ENCODE measurements at regions not wholly inside any gene's neighbourhood (a gene's known extent, or its start where the extent isn't known, plus 50 kb on each side); places are given as distances from the start of the nearest gene placed in this dataset.
A peak's percentile ranks its signal among the peaks of the same experiment; 100 is the strongest.
"Not testable (repeated sequence)": the region's sequence is repeated elsewhere in the genome, so short reads cannot be mapped to it uniquely, and the experiment has no call there.

DNA sequence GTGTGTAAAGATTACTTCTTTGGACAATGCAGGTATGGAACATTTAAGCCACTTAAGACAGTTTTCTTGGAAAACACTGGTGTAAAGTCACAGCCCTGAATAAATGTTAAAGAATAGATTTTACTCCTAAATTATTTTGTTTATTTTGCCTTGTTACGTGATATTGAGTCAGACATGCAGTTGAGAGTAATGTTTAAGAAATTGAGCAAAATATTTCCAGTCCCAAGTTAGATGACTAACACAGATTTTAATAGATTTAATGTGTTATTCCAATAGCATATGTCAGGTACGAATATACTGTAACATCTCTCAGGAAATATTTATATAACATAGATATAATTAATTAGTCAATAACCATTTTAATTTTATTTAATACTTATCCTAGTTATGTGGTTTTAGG lies 1361.7 kb downstream of the FSCB start:
- DNase-seq: no peak

DNA sequence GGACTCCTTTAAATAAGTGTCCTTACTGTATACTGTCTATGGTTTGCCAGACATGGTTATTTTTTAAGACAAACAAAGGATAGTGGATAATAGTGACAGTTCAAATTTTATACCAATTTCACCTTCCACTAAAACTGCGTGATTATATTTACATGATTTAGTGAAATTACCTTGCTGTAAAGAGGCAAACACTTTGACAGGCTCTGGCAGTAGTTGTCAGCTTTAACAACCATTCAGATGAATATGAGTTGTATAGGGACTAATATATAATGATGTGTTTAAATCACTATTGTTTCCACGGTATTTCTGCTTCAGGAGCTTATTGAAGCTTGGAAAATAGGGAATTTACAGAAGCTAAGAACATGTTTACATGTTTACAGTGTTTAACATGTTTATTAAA lies 1364.0 kb downstream of the FSCB start:
- DNase-seq: no peak

DNA sequence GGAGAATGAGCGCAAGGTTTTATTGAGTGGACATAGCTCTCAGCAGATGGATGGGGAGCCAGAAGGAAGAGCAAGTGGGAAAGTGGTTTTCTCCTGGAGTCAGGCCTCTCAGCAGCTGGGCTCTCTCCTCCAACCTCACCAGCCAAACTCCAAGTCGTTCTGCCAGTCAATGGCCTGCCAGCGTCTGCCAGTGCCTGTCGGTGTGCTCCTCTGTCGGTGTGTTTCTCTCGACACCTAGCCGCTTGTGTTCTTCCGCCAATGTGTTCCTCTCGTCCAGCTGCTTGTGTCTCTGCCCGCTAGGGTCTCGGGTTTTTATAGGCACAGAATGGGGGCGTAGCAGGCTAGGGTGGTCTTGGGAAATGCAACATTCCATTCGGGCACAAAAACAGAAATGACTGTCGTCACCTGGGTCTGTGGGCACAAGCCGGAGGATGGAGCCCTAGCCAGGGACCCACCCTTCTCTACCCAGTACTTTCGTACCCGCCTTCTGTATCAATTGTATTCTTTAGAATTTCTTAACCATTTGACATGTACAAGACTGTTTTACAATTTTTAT lies 1365.4 kb downstream of the FSCB start:
- no peak for DNase-seq

DNA sequence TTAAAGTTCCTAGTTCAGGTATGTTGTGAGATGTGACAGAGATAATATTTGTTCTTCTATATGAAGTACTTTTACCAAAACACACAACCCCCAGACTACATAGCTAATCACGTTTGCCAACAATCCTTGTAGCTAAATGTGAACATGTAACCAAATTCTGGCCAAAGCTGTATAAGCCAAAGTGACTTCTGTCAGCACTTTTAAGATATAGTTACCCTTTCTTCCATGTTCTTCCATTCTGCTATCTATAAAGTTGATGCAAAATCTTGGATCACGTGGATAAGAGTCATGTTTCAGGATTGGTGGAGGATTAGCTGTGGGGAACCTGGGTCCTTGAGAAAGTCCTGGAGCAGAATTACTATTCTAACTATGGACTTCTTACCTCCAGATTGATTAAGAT lies 1366.6 kb downstream of the FSCB start:
- DNase-seq: no peak

DNA sequence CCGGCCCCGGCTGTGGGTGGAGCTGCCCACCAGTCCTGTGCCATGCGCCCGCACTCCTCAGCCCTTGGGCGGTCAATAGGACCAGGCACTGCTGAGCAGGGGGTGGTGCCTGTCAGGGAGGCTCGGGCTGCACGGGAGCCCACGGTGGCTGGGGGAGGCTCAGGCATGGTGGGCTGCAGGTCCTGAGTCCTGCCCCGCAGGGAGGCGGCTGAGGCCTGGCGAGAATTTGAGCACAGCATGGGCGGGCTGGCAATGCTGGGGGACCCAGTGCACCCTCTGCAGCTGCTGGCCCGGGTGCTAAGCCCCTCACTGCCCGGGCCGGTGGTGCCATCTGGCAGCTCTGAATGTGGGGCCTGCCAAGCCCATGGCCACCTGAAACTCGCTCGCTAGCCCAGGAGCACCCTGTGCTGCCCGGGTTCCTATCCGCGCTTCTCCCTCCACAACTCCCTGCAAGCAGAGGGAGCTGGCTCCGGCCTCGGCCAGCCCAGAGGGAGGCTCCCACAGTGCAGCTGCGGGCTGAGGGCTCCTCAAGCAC lies 1371.1 kb downstream of the FSCB start:
- no peak for DNase-seq

DNA sequence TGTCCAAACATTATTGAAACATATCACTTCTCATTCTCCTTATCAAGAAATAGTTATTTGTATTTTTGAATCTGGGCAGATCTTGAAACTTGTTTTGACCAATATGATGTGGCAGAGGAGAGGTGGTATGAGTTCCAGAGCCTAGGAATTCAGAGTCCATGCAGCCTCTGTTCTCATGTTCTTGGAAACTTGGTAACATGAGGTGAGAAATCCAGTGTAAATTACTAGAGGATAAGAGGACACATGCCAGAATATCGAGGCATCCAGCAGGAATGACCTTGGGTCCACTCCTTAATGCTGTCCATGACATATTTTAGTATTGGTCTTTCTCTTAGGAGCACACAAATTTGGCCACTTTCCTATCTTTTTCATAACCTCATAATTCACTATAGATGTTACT lies 1374.6 kb downstream of the FSCB start:
- DNase-seq: no peak

DNA sequence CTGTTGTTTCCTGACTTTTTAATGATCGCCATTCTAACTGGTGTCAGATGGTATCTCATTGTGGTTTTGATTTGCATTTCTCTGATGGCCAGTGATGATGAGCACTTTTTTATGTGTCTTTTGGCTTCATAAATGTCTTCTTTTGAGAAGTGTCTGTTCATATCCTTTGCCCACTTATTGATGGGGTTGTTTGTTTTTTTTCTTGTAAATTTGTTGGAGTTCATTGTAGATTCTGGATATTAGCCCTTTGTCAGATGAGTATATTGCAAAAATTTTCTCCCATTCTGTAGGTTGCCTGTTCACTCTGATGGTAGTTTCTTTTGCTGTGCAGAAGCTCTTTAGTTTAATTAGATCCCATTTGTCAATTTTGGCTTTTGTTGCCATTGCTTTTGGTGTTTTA lies 1378.7 kb downstream of the FSCB start:
- not testable (repeated sequence) for DNase-seq

DNA sequence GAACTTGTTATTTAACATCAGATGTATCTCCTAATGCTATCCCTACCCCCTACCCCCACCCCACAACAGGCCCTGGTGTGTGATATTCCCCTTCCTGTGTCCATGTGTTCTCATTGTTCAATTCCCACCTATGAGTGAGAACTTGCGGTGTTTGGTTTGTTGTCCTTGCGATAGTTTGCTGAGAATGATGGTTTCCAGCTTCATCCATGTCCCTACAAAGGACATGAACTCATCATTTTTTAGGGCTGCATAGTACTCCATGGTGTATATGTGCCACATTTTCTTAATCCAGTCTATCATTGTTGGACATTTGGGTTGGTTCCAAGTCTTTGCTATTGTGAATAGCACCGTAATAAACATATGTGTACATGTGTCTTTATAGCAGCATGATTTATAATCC lies 1379.2 kb downstream of the FSCB start:
- not testable (repeated sequence) for DNase-seq

DNA sequence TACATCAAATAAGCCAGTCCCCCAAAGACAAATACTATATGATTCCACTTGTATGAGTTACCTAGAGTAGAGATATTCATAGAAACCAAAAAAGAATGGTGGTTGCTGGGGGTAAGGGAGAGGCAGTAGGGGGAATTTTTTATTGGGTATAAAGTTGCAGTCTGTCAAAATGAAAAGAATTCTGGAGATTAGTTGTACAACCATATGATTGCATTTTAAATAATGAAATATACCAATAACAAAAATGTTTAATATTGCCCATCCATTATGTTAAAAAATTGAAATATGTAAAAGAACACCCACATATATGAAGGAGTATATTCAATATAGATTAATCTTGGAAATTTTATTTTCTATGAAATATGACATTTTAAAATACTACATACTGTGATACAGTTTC lies 1383.5 kb downstream of the FSCB start:
- no peak for DNase-seq

DNA sequence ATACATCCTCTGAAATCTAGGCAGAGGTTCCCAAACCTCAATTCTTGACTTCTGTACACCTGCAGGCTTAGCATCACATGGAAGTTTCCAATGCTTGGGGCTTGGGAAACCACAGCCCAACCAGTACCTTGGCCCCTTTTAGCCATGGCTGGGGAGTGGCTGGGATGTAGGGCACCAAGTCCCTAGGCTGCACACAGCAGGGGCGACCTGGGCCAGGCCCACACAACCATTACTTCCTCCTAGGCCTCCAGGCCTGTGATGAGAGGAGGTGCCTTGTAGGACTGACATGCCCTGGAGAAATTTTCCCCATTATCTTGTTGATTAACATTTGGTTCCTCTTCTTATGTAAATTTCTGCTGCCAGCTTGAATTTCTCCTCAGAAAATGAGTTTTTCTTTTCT lies 1387.4 kb downstream of the FSCB start:
- DNase-seq: no peak

DNA sequence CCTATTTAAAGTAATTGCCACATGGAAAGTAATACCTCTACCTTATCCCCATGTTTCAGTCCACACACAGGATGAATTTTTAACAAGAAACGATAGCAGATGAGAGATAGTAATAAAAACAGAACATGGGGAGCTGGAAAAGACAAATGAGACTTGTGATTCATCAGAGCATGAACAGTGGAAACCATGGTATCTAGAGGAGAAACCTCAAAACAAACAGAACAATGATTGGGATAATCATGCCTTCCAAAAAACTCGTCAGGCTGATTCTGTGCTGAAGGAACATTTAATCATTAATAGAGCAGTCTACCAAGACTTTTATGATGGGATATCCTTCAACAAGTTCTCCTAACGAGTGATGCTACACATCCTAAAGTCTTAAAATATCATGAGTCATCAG lies 1390.7 kb downstream of the FSCB start:
- no peak for DNase-seq

DNA sequence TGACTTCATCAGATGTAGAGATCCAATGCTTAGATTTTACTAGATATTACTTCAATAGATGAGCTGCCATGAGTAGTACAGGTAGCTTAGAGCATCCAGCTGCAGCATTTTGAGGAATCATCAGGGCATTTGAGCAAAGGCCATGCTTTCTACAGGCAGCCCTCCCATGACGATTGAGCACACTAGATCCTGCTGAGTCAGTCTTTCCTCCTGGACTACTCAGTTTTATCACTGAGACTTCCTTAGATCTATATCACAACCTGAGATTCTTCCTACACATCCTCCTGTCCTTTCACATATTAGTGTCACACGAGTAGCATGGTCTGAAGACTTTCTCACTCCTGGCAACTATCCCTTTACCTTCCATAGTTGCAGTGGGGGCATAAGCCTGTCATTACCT lies 1401.8 kb downstream of the FSCB start:
- DNase-seq: no peak

DNA sequence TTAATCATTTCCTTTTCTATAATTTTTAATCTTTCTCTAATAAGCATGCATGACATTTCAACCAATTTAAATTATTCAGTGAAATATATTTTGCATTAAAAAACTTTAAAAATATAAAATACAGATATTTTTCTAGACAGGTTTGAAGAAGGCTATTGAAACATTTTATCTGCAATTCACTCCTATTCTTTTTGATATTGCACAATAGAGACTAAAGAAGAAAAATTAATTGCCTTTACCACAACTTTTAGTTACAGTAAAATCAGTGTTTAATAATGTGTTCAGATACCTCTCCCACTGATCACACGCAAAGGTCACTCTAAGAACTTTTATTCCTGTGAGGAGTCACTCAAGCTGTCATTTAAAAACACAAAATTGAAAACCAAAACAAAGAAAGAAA lies 1416.7 kb downstream of the FSCB start:
- no peak for DNase-seq

DNA sequence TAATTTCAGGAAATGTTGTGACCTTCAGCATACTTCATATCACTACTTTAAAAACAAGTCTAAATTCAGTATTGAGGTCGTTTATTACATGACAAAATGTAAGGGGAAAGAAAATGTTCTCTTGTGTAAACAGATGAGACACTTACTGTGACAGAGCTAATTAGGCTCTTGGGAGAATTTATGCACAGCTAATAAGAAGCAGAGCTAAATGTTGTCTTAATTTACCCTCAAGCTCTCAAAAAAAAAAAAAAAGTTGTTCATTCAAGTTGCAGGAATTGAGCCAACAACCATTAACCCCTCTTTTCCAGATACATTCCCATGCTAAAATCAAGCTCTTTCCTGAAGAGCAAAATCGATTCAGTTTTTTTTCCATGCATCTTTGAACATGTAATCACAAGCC lies 1419.4 kb downstream of the FSCB start:
- DNase-seq: peak; percentile 82

DNA sequence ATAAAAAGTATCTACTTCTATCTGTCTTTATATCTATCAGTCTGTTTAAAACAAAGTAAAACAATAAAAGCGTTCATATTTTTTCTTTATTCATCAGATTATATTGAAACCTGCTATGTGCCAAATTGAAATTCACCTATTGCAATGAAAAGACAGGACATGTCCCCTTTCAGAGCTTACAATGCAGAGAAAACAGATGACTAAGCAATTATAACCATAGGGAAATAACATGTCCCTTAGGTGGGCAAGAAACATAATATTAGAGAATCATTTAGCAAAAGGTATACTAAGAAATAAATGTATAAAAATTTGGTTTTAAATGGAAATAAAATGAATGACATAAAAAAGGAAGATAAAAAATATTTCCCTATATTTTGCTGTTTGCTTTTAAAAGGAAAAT lies 1421.3 kb downstream of the FSCB start:
- DNase-seq: no peak

DNA sequence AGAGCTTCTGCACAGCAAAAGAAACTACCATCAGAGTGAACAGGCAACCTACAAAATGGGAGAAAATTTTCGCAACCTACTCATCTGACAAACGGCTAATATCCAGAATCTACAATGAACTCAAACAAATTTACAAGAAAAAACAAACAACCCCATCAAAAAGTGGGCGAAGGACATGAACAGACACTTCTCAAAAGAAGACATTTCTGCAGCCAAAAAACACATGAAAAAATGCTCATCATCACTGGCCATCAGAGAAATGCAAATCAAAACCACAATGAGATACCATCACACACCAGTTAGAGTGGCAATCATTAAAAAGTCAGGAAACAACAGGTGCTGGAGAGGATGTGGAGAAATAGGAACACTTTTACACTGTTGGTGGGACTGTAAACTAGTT lies 1439.7 kb downstream of the FSCB start:
- DNase-seq: not testable (repeated sequence)

DNA sequence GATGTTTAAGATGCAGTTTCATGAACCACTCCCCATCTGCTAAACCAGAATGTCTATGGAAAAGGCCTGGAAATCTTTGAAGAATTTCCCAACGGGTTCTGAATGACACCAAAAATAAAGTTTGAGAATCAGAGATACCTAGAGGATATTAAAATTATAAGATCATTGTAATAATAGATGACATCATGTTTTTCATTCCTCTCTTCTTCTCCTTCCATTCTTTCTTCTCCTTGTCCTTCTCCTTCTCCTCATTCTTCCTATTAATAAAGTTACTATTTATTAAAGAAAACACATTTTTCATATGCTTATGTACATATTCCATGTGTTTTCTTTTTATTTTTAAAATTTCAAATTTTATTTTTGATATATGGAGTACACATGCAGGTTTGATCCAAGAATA lies 1449.4 kb downstream of the LRFN5 start:
- DNase-seq: no peak

DNA sequence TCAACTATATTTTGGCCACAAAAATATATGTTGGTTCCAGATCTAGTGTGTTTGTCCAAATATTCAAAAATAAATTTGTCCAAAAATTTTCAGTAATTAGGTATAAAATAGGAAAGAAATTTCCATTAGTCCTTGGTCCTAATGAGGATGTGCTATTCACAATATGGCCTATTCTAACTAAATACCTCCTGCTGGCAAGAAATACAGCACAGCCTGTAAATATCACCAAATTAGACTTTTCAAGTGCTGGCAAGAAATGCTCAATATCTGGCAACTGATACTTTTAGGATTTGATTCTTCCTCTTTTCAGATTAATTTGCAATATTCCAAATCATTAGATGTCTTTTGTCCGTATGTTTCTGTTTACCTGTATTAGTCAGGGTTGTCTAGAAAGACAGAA lies 1446.2 kb downstream of the LRFN5 start:
- no peak for DNase-seq

DNA sequence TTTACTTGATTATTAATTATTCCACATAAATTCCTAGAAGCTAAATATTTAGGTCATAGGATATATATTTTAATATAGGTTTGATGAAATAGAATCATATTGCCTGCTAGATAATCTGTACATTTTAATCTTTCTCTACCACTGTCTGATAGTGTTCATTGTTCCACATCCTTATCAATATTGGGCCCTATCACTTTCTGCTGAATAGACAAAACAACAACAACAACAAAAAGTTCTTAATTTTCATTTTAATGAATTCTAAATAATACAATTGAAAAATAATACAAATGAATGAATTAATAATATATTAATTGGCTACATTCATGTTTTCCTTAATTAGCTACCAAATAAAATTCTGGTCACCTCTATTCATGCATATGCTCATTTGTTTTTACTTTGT lies 1437.2 kb downstream of the LRFN5 start:
- DNase-seq: no peak

DNA sequence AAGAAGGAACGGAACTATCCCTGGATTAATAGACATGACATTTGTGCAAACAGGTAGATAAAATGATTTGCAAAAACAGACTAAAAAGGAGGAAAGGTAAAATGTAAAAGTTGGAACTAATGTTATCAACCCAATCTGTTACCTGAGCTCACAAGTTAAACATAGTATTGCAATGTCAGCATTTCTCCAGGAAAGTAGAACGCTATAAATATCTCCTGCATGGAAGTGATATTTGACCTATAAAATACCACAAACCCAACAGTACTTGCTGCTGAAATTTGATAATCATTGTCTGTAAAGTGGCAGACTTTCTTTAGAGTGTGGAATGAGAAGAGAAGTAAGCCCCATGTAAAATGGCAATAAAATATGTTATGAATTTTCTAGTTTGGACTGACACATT lies 1435.7 kb downstream of the LRFN5 start:
- DNase-seq: no peak

DNA sequence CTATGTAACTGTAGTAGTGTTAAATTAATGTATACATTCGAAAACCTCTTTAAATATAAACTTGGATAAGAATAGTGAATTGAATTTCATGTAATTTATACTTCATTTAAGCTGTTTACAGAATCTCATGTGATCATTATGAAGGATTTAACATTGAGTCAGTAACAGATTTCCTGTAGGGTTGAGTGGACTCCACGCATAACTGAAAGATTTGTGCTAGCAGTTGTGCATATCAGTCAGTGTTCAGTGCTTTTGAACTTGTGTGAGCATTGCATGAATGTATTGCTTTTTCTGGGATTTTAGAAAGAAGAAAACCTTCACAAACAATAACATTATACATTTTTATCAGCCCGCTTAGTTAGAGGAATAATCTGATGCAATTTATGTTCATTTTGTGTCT lies 1435.3 kb downstream of the LRFN5 start:
- DNase-seq: no peak

DNA sequence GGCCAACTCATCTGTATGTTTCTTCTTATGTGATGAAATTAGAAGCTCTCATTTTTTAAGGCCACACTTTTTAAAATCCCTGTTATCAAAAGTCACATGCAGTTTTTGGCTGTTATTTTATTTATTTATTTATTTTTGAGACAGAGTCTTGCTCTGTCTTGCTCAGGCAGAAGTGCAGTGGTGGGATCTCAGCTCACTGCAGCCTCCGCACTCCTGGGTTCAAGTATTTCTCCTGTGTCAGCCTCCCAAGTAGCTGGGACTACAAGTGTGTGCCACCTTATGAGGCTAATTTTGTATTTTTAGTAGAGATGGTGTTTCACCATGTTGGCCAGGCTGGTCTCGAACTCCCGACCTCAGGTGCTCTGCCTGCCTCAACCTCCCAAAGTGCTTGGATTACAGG lies 1434.5 kb downstream of the LRFN5 start:
- no peak for DNase-seq

DNA sequence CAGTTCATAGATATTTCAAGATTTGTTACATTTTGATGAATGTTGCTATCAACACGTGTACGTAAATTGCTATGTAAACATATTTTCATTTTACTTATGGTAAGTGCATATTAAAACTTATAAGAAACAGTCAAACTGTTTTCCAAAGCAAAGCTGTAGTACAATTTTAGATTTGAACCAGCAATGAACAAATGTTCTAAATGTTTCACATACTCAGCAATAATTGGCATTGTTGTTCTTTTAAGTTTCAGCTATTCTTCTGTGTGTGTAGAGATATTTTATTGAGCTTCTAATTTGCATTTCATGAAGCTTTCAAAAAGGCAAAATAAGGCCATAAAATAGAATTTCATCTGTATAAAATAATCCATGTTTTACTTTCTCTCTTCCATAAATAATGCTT lies 1433.2 kb downstream of the LRFN5 start:
- no peak for DNase-seq

DNA sequence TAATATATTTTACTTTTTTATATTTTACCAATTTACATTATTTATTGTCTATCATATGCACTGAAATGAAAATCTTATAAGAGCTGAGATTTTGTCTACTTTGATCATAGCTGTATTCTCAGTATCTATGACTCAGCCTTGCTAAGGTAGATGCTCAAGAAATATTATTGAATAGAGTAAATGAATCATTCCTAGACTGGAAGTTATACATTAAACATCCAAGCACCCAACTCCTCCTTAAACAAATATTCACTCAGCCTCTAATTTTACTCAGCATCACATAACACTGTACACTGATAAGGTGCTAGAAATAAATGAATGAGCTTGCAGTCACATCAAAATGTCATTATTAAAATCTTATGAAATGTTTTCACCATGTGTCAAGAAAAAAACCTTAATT lies 1424.9 kb downstream of the LRFN5 start:
- peak; percentile 53 for DNase-seq

DNA sequence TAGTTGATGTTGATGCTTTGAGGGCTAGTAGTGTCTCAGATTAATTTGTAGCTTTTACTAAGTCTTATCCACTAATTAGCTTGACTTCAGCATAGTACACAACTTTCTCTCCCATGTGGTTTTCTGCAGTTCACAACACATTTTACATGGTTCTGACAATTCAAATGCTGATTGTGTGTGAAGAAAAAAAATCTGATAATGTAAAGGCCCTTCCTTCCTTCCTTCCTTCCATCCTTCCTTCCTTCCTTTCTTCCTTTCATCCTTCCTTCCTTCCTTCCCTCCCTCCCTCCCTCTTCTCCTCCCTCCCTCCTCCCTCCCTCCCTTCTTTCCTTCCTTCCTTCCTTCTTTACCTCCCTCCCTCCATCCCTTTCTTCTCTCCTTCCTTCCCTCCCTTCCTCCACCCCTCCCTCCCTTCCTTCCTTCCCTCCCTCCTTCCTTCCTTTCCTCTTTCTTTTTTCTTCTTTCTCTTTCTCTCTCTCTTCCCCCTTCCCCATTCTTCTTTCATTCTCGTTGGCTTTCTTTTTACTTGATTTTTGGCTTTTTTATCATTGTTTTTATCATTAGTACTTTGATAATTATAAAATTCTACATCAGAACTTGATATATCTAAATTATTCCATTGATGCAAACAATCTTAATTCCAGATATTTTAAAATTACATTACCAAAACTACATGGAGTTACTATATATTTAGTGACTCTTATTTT lies 1415.6 kb downstream of the LRFN5 start:
- DNase-seq: no peak

Data from NCI-H69 (cell line).